ENCODE measurements at regions not wholly inside any gene's neighbourhood (a gene's known extent, or its start where the extent isn't known, plus 50 kb on each side); places are given as distances from the start of the nearest gene placed in this dataset.

GRCh38 chr16:22671301-22672076 lies 142.5 kb upstream of the HS3ST2 start:
- DNase-seq: no peak
- Histone ChIP-seq H3K9me3 (no peaks in the 10 kb centered on the region), H3K4me3 (no peak overlapping the region), H3K27ac (no peak overlapping the region), H3K27me3 (no peaks in the 10 kb centered on the region), H3K4me1 (no peaks in the 10 kb centered on the region), H3K36me3 (ENCODE audit: low read depth, missing control alignments) (no peaks in the 10 kb centered on the region)
- WGBS, 2 donors: 74 to 78% methylated on average over 4 of the region's 4 CpGs
- TF ChIP-seq CTCF (IDR thresholded peaks at IDR 0.05) (no peak), POLR2A (IDR thresholded peaks at IDR 0.05) (no peak)
- intact Hi-C loops (cut with DNase I; ENCODE audit: low total_unique reads): no loop called here

GRCh38 chr16:22672830-22673210 lies 141.1 kb upstream of the HS3ST2 start:
- TF ChIP-seq CTCF (IDR thresholded peaks at IDR 0.05): no peak
- TF ChIP-seq POLR2A (IDR thresholded peaks at IDR 0.05): no peak
- H3K36me3 ChIP-seq (ENCODE audit: low read depth, missing control alignments): no peaks in the 10 kb centered on the region
- DNase-seq: no peak
- H3K9me3 ChIP-seq: no peaks in the 10 kb centered on the region
- H3K27ac ChIP-seq: no peak overlapping the region
- intact Hi-C loops (cut with DNase I; ENCODE audit: low total_unique reads): no loop called here
- WGBS, 2 donors: 75 to 77% methylated on average over 3 of the region's 3 CpGs
- no peaks in the 10 kb centered on the region for H3K27me3 ChIP-seq
- H3K4me3 ChIP-seq: no peak overlapping the region
- H3K4me1 ChIP-seq: no peaks in the 10 kb centered on the region

GRCh38 chr16:22673421-22673831 lies 140.5 kb upstream of the HS3ST2 start:
- DNase-seq: no peak
- Histone ChIP-seq H3K4me3 (no peak overlapping the region), H3K27me3 (no peaks in the 10 kb centered on the region), H3K36me3 (ENCODE audit: low read depth, missing control alignments) (no peaks in the 10 kb centered on the region), H3K4me1 (no peaks in the 10 kb centered on the region), H3K9me3 (no peaks in the 10 kb centered on the region), H3K27ac (no peak overlapping the region)
- intact Hi-C loops (cut with DNase I; ENCODE audit: low total_unique reads): no loop called here
- WGBS, 2 donors: 34 to 39% methylated on average over 2 of the region's 2 CpGs
- no peak for TF ChIP-seq CTCF (IDR thresholded peaks at IDR 0.05)
- no peak for TF ChIP-seq POLR2A (IDR thresholded peaks at IDR 0.05)

GRCh38 chr16:22674832-22675191 lies 139.2 kb upstream of the HS3ST2 start:
- Histone ChIP-seq H3K27ac (no peak overlapping the region), H3K27me3 (no peaks in the 10 kb centered on the region), H3K9me3 (no peaks in the 10 kb centered on the region), H3K4me3 (no peak overlapping the region), H3K36me3 (ENCODE audit: low read depth, missing control alignments) (no peaks in the 10 kb centered on the region), H3K4me1 (no peaks in the 10 kb centered on the region)
- TF ChIP-seq CTCF (IDR thresholded peaks at IDR 0.05) (no peak), POLR2A (IDR thresholded peaks at IDR 0.05) (no peak)
- DNase-seq: no peak
- intact Hi-C loops (cut with DNase I; ENCODE audit: low total_unique reads): no loop called here
- WGBS, 2 donors: 84 to 90% methylated on average over 3 of the region's 3 CpGs

Measured in testis (tissue), 2 donors.